C1 segment of cervical spinal cord (tissue), 14 donors: ENCODE measurements at regions not wholly inside any gene's neighbourhood (a gene's known extent, or its start where the extent isn't known, plus 50 kb on each side); places are given as distances from the start of the nearest gene placed in this dataset.
"Not testable (repeated sequence)": the region's sequence is repeated elsewhere in the genome, so short reads cannot be mapped to it uniquely, and the experiment has no call there.

Source experiments
- DNase-seq, 14 donors: peaks; one replicate each; lab custom pipeline; 2025; lab: John Stamatoyannopoulos, UW

DNA sequence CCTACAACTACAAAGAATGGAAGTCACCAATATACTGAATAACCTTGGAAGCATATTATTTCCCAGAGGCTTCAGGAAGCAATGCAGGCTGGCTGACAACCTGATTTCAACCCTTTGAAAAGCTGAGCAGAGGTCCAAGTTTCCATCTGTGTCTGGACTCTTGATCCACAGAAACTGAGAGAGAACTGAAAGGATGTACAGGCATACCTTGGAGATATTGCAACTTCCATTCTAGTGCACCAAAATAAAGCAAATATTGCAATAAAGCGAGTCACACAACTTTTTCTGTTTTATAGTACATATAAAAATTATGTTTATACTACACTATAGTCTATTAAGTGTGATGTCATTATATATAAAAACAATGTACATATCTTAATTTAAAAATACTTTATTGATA is 85.3 kb downstream of the TYW3 start:
- DNase-seq: no peak

GRCh38 chr1:74818661-74819456 is 85.9 kb downstream of the TYW3 start:
- DNase-seq: no peak

- no peak for DNase-seq
These were observed 90.0 kb downstream of the TYW3 start for GRCh38 chr1:74822851-74823401.

- DNase-seq: no peak
These were observed 91.7 kb downstream of the TYW3 start for GRCh38 chr1:74824497-74825107.

- no peak for DNase-seq
These were observed 97.8 kb downstream of the TYW3 start for GRCh38 chr1:74830766-74831165.

- DNase-seq: no peak
These were observed 101.3 kb downstream of the TYW3 start for GRCh38 chr1:74834261-74834660.

DNA sequence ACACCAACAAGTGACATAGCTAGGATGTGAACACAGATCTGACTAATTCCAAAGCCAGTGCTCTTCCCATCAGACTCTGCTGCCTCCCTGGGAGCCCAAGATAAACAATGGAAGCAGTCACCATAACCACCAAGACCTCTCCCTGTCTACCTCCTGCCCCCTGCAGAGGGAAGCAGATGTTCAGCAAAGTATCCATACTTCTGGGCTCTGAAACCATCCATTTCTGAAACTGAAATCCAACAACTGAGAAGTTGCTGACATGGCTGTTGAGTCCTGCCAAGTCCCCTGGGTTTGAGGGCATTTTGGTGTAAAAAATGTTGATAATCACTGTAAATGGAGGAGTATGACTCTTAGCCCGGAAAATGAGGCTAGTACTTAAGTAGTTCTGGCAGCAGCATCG is 102.1 kb downstream of the TYW3 start:
- no peak for DNase-seq

- no peak for DNase-seq
These were observed 109.8 kb downstream of the TYW3 start for GRCh38 chr1:74842726-74843125.

- no peak for DNase-seq
These were observed 114.8 kb downstream of the TYW3 start for GRCh38 chr1:74847715-74848114.

- no peak for DNase-seq
These were observed 120.8 kb downstream of the TYW3 start for GRCh38 chr1:74853756-74854155.

DNA sequence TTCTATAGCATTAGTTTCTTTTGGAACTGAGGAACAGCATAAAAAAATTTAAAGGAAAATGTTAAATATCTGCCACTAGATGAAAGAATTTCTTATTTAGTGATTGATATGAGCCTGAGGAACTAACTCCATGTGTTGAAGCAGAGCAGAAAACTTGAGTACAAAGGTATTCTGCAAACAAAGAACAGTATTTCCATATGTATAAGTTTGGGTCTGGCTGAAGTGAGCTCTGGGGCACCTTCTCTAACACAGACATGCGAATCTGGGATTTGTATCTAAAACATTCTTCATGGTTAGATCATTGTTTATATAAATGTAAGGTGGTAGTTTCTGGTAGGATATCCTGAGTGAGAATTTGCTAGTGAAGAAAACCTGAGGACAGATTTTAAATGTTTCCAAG is 123.2 kb downstream of the TYW3 start:
- DNase-seq: no peak

GRCh38 chr1:74857676-74858075 is 124.7 kb downstream of the TYW3 start:
- DNase-seq: no peak

GRCh38 chr1:74858136-74858535 is 125.2 kb downstream of the TYW3 start:
- no peak for DNase-seq

DNA sequence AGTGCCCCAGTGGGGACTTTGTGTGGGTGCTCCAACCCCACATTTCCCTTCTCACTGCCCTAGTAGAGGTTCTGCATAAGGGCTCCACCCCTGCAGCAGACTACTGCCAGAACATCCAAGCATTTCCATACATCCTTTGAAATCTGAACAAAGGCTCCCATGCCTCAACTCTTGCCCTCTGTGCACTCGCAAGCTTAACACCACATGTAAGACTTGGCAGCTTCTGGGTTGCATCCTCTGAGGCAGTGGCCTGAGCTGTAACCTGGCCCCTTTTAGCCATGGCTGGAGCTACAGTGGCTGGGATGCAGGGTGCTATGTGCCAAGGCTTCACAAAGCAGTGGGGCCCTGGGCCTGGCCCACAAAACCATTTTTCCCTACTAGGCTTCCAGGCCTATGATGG is 128.9 kb downstream of the TYW3 start:
- no peak for DNase-seq

- no peak for DNase-seq
These were observed 136.8 kb downstream of the TYW3 start for GRCh38 chr1:74869702-74870101.

GRCh38 chr1:74877366-74877765 is 144.4 kb downstream of the TYW3 start:
- DNase-seq: not testable (repeated sequence)

DNA sequence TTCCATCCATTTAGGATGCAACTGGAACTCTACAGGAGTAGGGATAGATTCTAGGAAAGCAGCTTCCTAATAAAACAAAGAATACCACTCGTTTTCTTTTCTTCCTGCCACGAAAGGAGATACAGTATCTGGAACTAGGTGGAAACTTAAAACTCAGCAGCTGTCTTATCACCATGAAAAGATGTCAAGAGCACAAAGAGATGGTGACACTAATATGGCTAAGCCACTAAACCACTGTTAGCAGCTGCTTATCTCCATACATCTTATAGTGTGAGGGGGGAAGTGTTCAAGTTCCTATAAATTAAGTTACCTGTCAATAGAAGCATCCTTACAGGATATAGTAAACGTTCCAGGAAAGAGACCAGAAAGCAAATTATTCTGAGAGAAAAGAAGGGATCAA is 162.5 kb downstream of the TYW3 start:
- DNase-seq: no peak

DNA sequence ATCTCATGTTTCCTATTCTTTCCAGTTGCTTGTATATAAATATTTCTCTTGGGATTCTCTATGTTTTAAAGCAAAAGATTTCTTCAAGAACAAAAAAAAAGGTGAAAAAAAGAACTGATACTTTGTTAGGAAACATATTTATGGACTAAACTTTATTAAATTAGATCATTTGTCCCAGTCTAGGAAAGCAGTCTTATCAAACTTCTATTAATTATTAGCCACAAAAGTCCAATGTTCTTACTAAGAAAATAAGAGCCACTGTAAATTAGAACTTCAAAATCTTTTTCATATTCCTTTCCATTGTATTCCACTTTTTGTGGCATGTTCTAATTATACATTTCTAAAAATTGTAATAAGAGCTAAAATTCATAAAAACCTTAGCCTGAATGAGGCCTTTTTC is 175.2 kb downstream of the TYW3 start:
- no peak for DNase-seq

GRCh38 chr1:74908797-74909196 is 175.8 kb downstream of the TYW3 start:
- DNase-seq: no peak

DNA sequence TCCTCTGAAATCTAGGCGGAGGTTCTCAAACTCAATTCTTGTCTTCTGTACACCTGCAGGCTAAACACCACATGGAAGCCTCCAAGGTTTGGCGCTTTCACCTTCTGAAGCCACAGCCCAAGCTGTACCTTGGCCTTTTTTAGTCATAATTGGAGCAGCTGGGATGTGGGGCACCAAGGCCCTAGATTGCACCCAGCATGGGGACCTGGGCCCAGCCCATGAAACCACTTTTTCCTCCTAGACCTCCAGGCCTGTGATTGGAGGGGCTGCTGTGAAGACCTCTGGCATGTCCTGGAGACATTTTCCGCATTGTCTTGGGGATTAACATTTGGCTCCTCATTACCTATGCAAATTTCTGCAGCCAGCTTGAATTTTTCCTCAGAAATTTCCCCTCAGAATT is 181.0 kb downstream of the TYW3 start:
- no peak for DNase-seq

DNA sequence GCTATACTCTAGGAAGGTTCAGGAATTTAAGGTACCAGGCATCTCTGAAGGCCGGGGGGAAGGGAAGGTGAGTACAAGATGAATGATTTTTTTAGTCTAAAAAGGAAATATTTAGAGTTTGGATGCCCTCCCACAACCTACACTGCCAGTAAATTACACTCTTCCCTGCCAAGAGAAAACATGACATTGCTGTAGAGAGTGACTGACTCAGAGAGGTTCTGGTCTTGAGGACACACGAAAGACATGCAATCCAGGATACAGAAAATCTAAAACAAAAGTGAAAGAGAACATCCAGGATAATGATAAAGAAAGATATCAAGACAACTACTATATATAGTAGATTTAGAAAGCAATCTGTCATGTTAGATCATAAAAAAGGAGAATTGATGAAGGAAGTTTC is 200.5 kb downstream of the TYW3 start:
- no peak for DNase-seq

DNA sequence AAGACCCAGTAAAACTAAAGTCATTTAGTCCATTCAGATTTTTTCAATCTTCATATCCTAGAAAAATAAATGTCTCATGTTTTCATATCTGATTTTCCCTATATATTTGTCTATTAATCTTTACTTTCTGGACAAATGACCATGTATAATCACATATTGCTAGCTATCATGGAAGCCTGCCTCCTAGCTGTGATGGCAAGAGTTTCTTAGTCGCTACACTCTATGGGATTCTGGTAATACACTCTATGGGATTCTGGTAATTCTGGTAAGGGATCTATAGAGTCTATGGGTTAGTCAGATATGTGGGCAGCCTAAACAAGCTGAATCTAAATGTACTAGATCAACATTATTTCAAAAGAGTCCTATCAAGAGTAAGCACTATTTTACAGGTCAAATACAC is 198.7 kb upstream of the LHX8 start:
- DNase-seq: no peak

- no peak for DNase-seq
These were observed 197.0 kb upstream of the LHX8 start for GRCh38 chr1:74937176-74937575.
